B cell (primary cell): ENCODE measurements at regions not wholly inside any gene's neighbourhood (a gene's known extent, or its start where the extent isn't known, plus 50 kb on each side); places are given as distances from the start of the nearest gene placed in this dataset.

ENCODE experiments used
- EZH2 ChIP-seq: IDR thresholded peaks from 2 replicates; pipeline ENCODE4 v1.6.1; 2012; ENCODE audit warnings: borderline replicate concordance, low read depth, mild to moderate bottlenecking, moderate library complexity, low read length; ENCODE audit not compliant: insufficient read depth, poor library complexity, severe bottlenecking
- TF ChIP-seq, protein P1 (sequence below): fragments of 200-600 bp; IDR thresholded peaks from one replicate; pipeline ENCODE4 v1.8.0; 2022; ENCODE audit warnings: antibody characterized with exemption, mild to moderate bottlenecking

DNA sequence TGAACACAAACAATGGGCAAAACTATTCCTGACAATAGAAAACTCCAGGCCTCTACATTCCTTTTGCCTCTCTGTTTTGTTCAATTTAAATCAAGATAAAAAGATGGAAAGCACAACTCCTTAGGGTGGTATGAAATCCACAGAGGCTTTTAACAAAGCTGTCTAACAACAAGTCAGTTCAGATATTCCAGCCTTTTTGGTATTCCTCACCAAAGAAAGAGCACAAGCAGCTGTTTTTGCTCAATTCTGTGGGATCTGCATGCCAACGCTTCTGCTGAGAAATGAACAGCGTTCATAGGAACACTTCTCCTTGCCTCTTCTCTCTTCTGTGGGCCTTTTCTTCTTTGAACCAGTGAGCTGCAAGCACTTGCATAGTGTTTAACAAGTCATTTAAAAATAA is 411.6 kb upstream of the TCF4 start:
- TF ChIP-seq, protein P1, sequence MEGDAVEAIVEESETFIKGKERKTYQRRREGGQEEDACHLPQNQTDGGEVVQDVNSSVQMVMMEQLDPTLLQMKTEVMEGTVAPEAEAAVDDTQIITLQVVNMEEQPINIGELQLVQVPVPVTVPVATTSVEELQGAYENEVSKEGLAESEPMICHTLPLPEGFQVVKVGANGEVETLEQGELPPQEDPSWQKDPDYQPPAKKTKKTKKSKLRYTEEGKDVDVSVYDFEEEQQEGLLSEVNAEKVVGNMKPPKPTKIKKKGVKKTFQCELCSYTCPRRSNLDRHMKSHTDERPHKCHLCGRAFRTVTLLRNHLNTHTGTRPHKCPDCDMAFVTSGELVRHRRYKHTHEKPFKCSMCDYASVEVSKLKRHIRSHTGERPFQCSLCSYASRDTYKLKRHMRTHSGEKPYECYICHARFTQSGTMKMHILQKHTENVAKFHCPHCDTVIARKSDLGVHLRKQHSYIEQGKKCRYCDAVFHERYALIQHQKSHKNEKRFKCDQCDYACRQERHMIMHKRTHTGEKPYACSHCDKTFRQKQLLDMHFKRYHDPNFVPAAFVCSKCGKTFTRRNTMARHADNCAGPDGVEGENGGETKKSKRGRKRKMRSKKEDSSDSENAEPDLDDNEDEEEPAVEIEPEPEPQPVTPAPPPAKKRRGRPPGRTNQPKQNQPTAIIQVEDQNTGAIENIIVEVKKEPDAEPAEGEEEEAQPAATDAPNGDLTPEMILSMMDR, result no peak
- no peak for TF ChIP-seq EZH2
